Left lung (tissue), 4 donors: ENCODE measurements at regions not wholly inside any gene's neighbourhood (a gene's known extent, or its start where the extent isn't known, plus 50 kb on each side); places are given as distances from the start of the nearest gene placed in this dataset.

Experiments
- ATAC-seq: fragments of 200-7000 bp; cut with Tn5 transposase; one replicate; pipeline ENCODE4 v1.9.1; 2020; ENCODE audit warnings: moderate library complexity
- DNase-seq, 4 donors: peaks; one replicate each; pipeline ENCODE4 v3.0.0-alpha.2; 2013 to 2020
- H3K27ac ChIP-seq, 2 donors: fragments of 200-600 bp; sonication (generic) in 1 of 2; one replicate each; pipeline versions ENCODE4 v1.5.0 to v1.8.0; 2020 to 2021
- H3K27me3 ChIP-seq, 2 donors: fragments of 200-600 bp; sonication (generic) in 1 of 2; one replicate each; pipeline versions ENCODE4 v1.5.0 to v1.8.0; 2020 to 2021
- H3K36me3 ChIP-seq, 2 donors: fragments of 200-600 bp; sonication (generic) in 1 of 2; one replicate each; pipeline versions ENCODE4 v1.5.0 to v1.8.0; 2020 to 2021
- H3K4me1 ChIP-seq, 2 donors: fragments of 200-600 bp; one replicate each; pipeline ENCODE4 v1.8.0; 2021
- H3K4me3 ChIP-seq, 2 donors: fragments of 200-600 bp; sonication (generic) in 1 of 2; one replicate each; pipeline versions ENCODE4 v1.5.0 to v1.8.0; 2020 to 2021; ENCODE audit warnings: mild to moderate bottlenecking in 1 of 2
- H3K9me3 ChIP-seq, 2 donors: fragments of 200-600 bp; sonication (generic) in 1 of 2; one replicate each; pipeline versions ENCODE4 v1.5.0 to v1.8.0; 2020 to 2021
- CTCF ChIP-seq, 2 donors: fragments of 200-600 bp; sonication (generic) in 1 of 2; IDR thresholded peaks; one replicate each; pipeline versions ENCODE4 v1.5.0 to v1.8.0; 2021; ENCODE audit warnings: antibody characterized with exemption in 2 of 2
- intact Hi-C, 2 donors: fragments of 100-400 bp; cut with DNase I; formaldehyde crosslinking; loops; one replicate each; pipeline versions ENCODE4 v1.11.2 to v1.14.2; 2022
- donor health status: DM: no; HTN: yes; CAD: no.
- donor health status: DM: no; HTN: no; CAD: no.

- Histone ChIP-seq H3K9me3 (peaks cover 0 to 2% of the 10 kb centered on the region in 2 donors), H3K4me1 (no peaks in the 10 kb centered on the region), H3K36me3 (no peaks in the 10 kb centered on the region), H3K27me3 (no peaks in the 10 kb centered on the region), H3K27ac (no peak overlapping the region), H3K4me3 (no peak overlapping the region)
- no peak for TF ChIP-seq CTCF (IDR thresholded peaks at IDR 0.05)
- ATAC-seq (no peak), DNase-seq (no peak)
- intact Hi-C loops = no loop called here
These were observed 132.2 kb upstream of the MPHOSPH6 start for GRCh38 chr16:82302042-82302727.

- Histone ChIP-seq H3K9me3 (no peaks in the 10 kb centered on the region), H3K4me3 (no peak overlapping the region), H3K4me1 (no peaks in the 10 kb centered on the region), H3K27me3 (no peaks in the 10 kb centered on the region), H3K36me3 (no peaks in the 10 kb centered on the region), H3K27ac (no peak overlapping the region)
- DNase-seq (no peak), ATAC-seq (no peak)
- TF ChIP-seq CTCF (IDR thresholded peaks at IDR 0.05) = no peak
- intact Hi-C loops = no loop called here
These were observed 131.2 kb upstream of the MPHOSPH6 start for GRCh38 chr16:82301146-82301755.

- no peaks in the 10 kb centered on the region for H3K4me1 ChIP-seq
- ATAC-seq (no peak), DNase-seq (no peak)
- no peaks in the 10 kb centered on the region for H3K36me3 ChIP-seq
- intact Hi-C loops = no loop called here
- no peak for TF ChIP-seq CTCF (IDR thresholded peaks at IDR 0.05)
- no peak overlapping the region for H3K4me3 ChIP-seq
- H3K27me3 ChIP-seq = no peaks in the 10 kb centered on the region
- no peaks in the 10 kb centered on the region for H3K9me3 ChIP-seq
- H3K27ac ChIP-seq = no peak overlapping the region
These were observed 130.4 kb upstream of the MPHOSPH6 start for GRCh38 chr16:82300374-82300951.

- DNase-seq = no peak
- intact Hi-C loops = no loop called here
- H3K27ac ChIP-seq = no peak overlapping the region
- ATAC-seq = no peak
- no peak overlapping the region for H3K4me3 ChIP-seq
- no peaks in the 10 kb centered on the region for H3K36me3 ChIP-seq
- H3K27me3 ChIP-seq = no peaks in the 10 kb centered on the region
- no peaks in the 10 kb centered on the region for H3K4me1 ChIP-seq
- H3K9me3 ChIP-seq = no peaks in the 10 kb centered on the region
- no peak for TF ChIP-seq CTCF (IDR thresholded peaks at IDR 0.05)
These were observed 128.4 kb upstream of the MPHOSPH6 start for GRCh38 chr16:82298472-82298871.
